Panc1 (cell line): ENCODE measurements at regions not wholly inside any gene's neighbourhood (a gene's known extent, or its start where the extent isn't known, plus 50 kb on each side); places are given as distances from the start of the nearest gene placed in this dataset.

Source experiments
- POLR2AphosphoS5 ChIP-seq: IDR thresholded peaks from 2 replicates; pipeline ENCODE4 v1.6.1; 2012; ENCODE audit warnings: mild to moderate bottlenecking, low read depth, low read length, moderate library complexity
- TCF7L2 ChIP-seq: IDR thresholded peaks from 2 replicates; pipeline ENCODE4 v1.6.1; 2011; ENCODE audit warnings: mild to moderate bottlenecking, low read depth, low read length, inconsistent platforms
- TF ChIP-seq, protein P1 (sequence below): fragments of 450-650 bp; IDR thresholded peaks from 2 replicates; pipeline ENCODE4 v1.5.1; 2017; ENCODE audit warnings: mild to moderate bottlenecking

DNA sequence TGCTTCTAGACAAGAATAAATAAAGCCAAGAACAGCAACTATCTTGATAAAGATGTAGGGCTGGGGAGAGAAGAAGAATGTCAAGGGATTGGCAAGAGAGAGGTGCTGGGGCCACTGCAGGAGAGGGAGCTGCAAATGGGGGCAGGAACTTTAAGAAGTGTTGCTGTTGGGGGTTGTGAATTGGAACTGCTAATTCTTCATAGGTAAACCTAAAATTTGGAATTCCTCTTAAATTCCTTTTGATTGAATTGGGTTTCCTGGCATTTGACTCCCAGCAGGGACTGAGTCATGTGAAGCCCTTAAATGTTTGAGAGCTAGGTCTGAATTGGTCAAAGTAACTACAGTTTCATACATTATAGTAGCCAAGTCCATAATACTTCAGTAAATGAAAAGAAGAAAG, 305.6 kb upstream of the TMTC4 start:
- TF ChIP-seq, protein P1, sequence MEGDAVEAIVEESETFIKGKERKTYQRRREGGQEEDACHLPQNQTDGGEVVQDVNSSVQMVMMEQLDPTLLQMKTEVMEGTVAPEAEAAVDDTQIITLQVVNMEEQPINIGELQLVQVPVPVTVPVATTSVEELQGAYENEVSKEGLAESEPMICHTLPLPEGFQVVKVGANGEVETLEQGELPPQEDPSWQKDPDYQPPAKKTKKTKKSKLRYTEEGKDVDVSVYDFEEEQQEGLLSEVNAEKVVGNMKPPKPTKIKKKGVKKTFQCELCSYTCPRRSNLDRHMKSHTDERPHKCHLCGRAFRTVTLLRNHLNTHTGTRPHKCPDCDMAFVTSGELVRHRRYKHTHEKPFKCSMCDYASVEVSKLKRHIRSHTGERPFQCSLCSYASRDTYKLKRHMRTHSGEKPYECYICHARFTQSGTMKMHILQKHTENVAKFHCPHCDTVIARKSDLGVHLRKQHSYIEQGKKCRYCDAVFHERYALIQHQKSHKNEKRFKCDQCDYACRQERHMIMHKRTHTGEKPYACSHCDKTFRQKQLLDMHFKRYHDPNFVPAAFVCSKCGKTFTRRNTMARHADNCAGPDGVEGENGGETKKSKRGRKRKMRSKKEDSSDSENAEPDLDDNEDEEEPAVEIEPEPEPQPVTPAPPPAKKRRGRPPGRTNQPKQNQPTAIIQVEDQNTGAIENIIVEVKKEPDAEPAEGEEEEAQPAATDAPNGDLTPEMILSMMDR = no peak
- TF ChIP-seq TCF7L2 (no peak), POLR2AphosphoS5 (no peak)
